ENCODE measurements at regions not wholly inside any gene's neighbourhood (a gene's known extent, or its start where the extent isn't known, plus 50 kb on each side); places are given as distances from the start of the nearest gene placed in this dataset.

GRCh38 chr5:6868171-6868570 lies 154.9 kb downstream of the TENT4A start:
- no peak for DNase-seq (ENCODE audit: low read depth)

- no peak for DNase-seq (ENCODE audit: low read depth)
Measured at GRCh38 chr5:6868575-6869215, 155.5 kb downstream of the TENT4A start.

GRCh38 chr5:6869677-6870076 lies 156.4 kb downstream of the TENT4A start:
- DNase-seq (ENCODE audit: low read depth) = no peak

- no peak for DNase-seq (ENCODE audit: low read depth)
Measured at GRCh38 chr5:6872441-6873160, 159.4 kb downstream of the TENT4A start.

- no peak for DNase-seq (ENCODE audit: low read depth)
Measured at GRCh38 chr5:6873359-6873758, 160.1 kb downstream of the TENT4A start.

GRCh38 chr5:6875376-6875775 lies 162.1 kb downstream of the TENT4A start:
- no peak for DNase-seq (ENCODE audit: low read depth)

GRCh38 chr5:6877986-6878828 lies 165.0 kb downstream of the TENT4A start:
- DNase-seq (ENCODE audit: low read depth) = no peak

- DNase-seq (ENCODE audit: low read depth) = no peak
Measured at GRCh38 chr5:6885581-6885980, 172.3 kb downstream of the TENT4A start.

- no peak for DNase-seq (ENCODE audit: low read depth)
Measured at GRCh38 chr5:6886866-6887265, 173.6 kb downstream of the TENT4A start.

GRCh38 chr5:6889030-6889429 lies 175.8 kb downstream of the TENT4A start:
- DNase-seq (ENCODE audit: low read depth) = no peak

- no peak for DNase-seq (ENCODE audit: low read depth)
Measured at GRCh38 chr5:6899221-6899620, 186.0 kb downstream of the TENT4A start.

GRCh38 chr5:6900247-6901227 lies 187.3 kb downstream of the TENT4A start:
- no peak for DNase-seq (ENCODE audit: low read depth)

GRCh38 chr5:6902094-6902493 lies 188.9 kb downstream of the TENT4A start:
- DNase-seq (ENCODE audit: low read depth) = no peak

GRCh38 chr5:6902597-6902996 lies 189.4 kb downstream of the TENT4A start:
- no peak for DNase-seq (ENCODE audit: low read depth)

- no peak for DNase-seq (ENCODE audit: low read depth)
Measured at GRCh38 chr5:6903934-6904333, 190.7 kb downstream of the TENT4A start.

GRCh38 chr5:6904860-6905259 lies 191.6 kb downstream of the TENT4A start:
- DNase-seq (ENCODE audit: low read depth) = no peak

GRCh38 chr5:6905423-6905822 lies 192.2 kb downstream of the TENT4A start:
- DNase-seq (ENCODE audit: low read depth) = no peak

GRCh38 chr5:6905883-6906282 lies 192.7 kb downstream of the TENT4A start:
- DNase-seq (ENCODE audit: low read depth) = no peak

GRCh38 chr5:6907320-6907918 lies 194.2 kb downstream of the TENT4A start:
- DNase-seq (ENCODE audit: low read depth) = no peak

GRCh38 chr5:6909901-6910300 lies 196.7 kb downstream of the TENT4A start:
- no peak for DNase-seq (ENCODE audit: low read depth)

GRCh38 chr5:6910950-6911349 lies 197.7 kb downstream of the TENT4A start:
- DNase-seq (ENCODE audit: low read depth) = no peak

Data from HT1080 (cell line).